Neural cell (in vitro differentiated cells): ENCODE measurements at regions not wholly inside any gene's neighbourhood (a gene's known extent, or its start where the extent isn't known, plus 50 kb on each side); places are given as distances from the start of the nearest gene placed in this dataset.

Source experiments
- CTCF ChIP-seq: fragments of 450-650 bp; IDR thresholded peaks from 2 replicates; pipeline ENCODE4 v1.5.1; 2014; ENCODE audit warnings: antibody characterized with exemption, mild to moderate bottlenecking, moderate library complexity; ENCODE audit not compliant: poor library complexity, severe bottlenecking
- EP300 ChIP-seq: fragments of 450-650 bp; conservative IDR thresholded peaks from 2 replicates; pipeline ENCODE4 v1.6.1; 2014; ENCODE audit warnings: antibody characterized with exemption, mild to moderate bottlenecking, moderate library complexity; ENCODE audit not compliant: poor library complexity, severe bottlenecking
- EZH2 ChIP-seq: fragments of 200-600, 300-800 bp; shearing (Covaris generic), sonication (generic); IDR thresholded peaks from 2 replicates; pipeline ENCODE4 v1.6.1; 2014; ENCODE audit warnings: antibody characterized with exemption, low read length, borderline replicate concordance, mild to moderate bottlenecking; ENCODE audit not compliant: insufficient read depth, poor library complexity, severe bottlenecking
- MXI1 ChIP-seq: fragments of 450-650 bp; conservative IDR thresholded peaks from 2 replicates; pipeline ENCODE4 v1.6.1; 2014; ENCODE audit warnings: antibody characterized with exemption, mild to moderate bottlenecking; ENCODE audit not compliant: poor library complexity, severe bottlenecking
- POLR2AphosphoS5 ChIP-seq: IDR thresholded peaks from 2 replicates; pipeline ENCODE4 v1.6.1; 2012
- REST ChIP-seq: IDR thresholded peaks from 2 replicates; pipeline ENCODE4 v1.6.1; 2012; ENCODE audit warnings: borderline replicate concordance

GRCh38 chr17:45662432-45662831 lies 121.7 kb upstream of the CRHR1 start:
- TF ChIP-seq CTCF (no peak), POLR2AphosphoS5 (no peak), EP300 (no peak), MXI1 (no peak), EZH2 (no peak), REST (no peak)
